Left lung (tissue), 4 donors: ENCODE measurements at regions not wholly inside any gene's neighbourhood (a gene's known extent, or its start where the extent isn't known, plus 50 kb on each side); places are given as distances from the start of the nearest gene placed in this dataset.

Experiments
- ATAC-seq: fragments of 200-7000 bp; cut with Tn5 transposase; one replicate; pipeline ENCODE4 v1.9.1; 2020; ENCODE audit warnings: moderate library complexity
- DNase-seq, 4 donors: peaks; one replicate each; pipeline ENCODE4 v3.0.0-alpha.2; 2013 to 2020
- H3K27ac ChIP-seq, 2 donors: fragments of 200-600 bp; sonication (generic) in 1 of 2; one replicate each; pipeline versions ENCODE4 v1.5.0 to v1.8.0; 2020 to 2021
- H3K27me3 ChIP-seq, 2 donors: fragments of 200-600 bp; sonication (generic) in 1 of 2; one replicate each; pipeline versions ENCODE4 v1.5.0 to v1.8.0; 2020 to 2021
- H3K36me3 ChIP-seq, 2 donors: fragments of 200-600 bp; sonication (generic) in 1 of 2; one replicate each; pipeline versions ENCODE4 v1.5.0 to v1.8.0; 2020 to 2021
- H3K4me1 ChIP-seq, 2 donors: fragments of 200-600 bp; one replicate each; pipeline ENCODE4 v1.8.0; 2021
- H3K4me3 ChIP-seq, 2 donors: fragments of 200-600 bp; sonication (generic) in 1 of 2; one replicate each; pipeline versions ENCODE4 v1.5.0 to v1.8.0; 2020 to 2021; ENCODE audit warnings: mild to moderate bottlenecking in 1 of 2
- H3K9me3 ChIP-seq, 2 donors: fragments of 200-600 bp; sonication (generic) in 1 of 2; one replicate each; pipeline versions ENCODE4 v1.5.0 to v1.8.0; 2020 to 2021
- CTCF ChIP-seq, 2 donors: fragments of 200-600 bp; sonication (generic) in 1 of 2; IDR thresholded peaks; one replicate each; pipeline versions ENCODE4 v1.5.0 to v1.8.0; 2021; ENCODE audit warnings: antibody characterized with exemption in 2 of 2
- intact Hi-C, 2 donors: fragments of 100-400 bp; cut with DNase I; formaldehyde crosslinking; loops; one replicate each; pipeline versions ENCODE4 v1.11.2 to v1.14.2; 2022
- donor health status: DM: no; HTN: yes; CAD: no.
- donor health status: DM: no; HTN: no; CAD: no.

GRCh38 chr2:113812204-113812603 lies 55.8 kb upstream of the SLC35F5 start:
- no peaks in the 10 kb centered on the region for H3K27me3 ChIP-seq
- H3K27ac ChIP-seq, result no peak overlapping the region
- intact Hi-C loops, result no loop called here
- H3K4me1 ChIP-seq, result no peaks in the 10 kb centered on the region
- no peak for ATAC-seq
- DNase-seq, result no peak
- H3K4me3 ChIP-seq, result no peak overlapping the region
- H3K9me3 ChIP-seq, result no peaks in the 10 kb centered on the region
- no peaks in the 10 kb centered on the region for H3K36me3 ChIP-seq
- TF ChIP-seq CTCF (IDR thresholded peaks at IDR 0.05), result no peak

GRCh38 chr2:113809076-113809736 lies 52.8 kb upstream of the SLC35F5 start:
- intact Hi-C loops, result no loop called here
- no peaks in the 10 kb centered on the region for H3K9me3 ChIP-seq

GRCh38 chr2:113807721-113808120 lies 51.3 kb upstream of the SLC35F5 start:
- intact Hi-C loops, result no loop called here
- H3K9me3 ChIP-seq, result no peaks in the 10 kb centered on the region
- H3K27ac ChIP-seq, result no peak overlapping the region
- peaks cover 0 to 4% of the 10 kb centered on the region in 2 donors for H3K4me1 ChIP-seq
- no peak overlapping the region for H3K4me3 ChIP-seq
- no peak for TF ChIP-seq CTCF (IDR thresholded peaks at IDR 0.05)
- no peaks in the 10 kb centered on the region for H3K27me3 ChIP-seq
- ATAC-seq (peak; percentile 89), DNase-seq (peak in 2 of 4 donors; percentile 32 to 43)
- no peaks in the 10 kb centered on the region for H3K36me3 ChIP-seq

More at GRCh38 chr2:113809076-113809736, 52.8 kb upstream of the SLC35F5 start:
- H3K4me3 ChIP-seq, result no peak overlapping the region
- H3K4me1 ChIP-seq, result peaks cover 0 to 4% of the 10 kb centered on the region in 2 donors
- H3K36me3 ChIP-seq, result no peaks in the 10 kb centered on the region
- no peaks in the 10 kb centered on the region for H3K27me3 ChIP-seq
- DNase-seq (no peak), ATAC-seq (no peak)
- no peak for TF ChIP-seq CTCF (IDR thresholded peaks at IDR 0.05)
- no peak overlapping the region for H3K27ac ChIP-seq

- no peaks in the 10 kb centered on the region for H3K27me3 ChIP-seq
- intact Hi-C loops, result no loop called here
- no peak overlapping the region for H3K27ac ChIP-seq
- no peaks in the 10 kb centered on the region for H3K36me3 ChIP-seq
- no peaks in the 10 kb centered on the region for H3K9me3 ChIP-seq
- H3K4me1 ChIP-seq, result peaks cover 0 to 4% of the 10 kb centered on the region in 2 donors
- DNase-seq (peak in 1 of 4 donors; percentile 51), ATAC-seq (peak; percentile 73)
- no peak overlapping the region for H3K4me3 ChIP-seq
- TF ChIP-seq CTCF (IDR thresholded peaks at IDR 0.05), result no peak
Observed at GRCh38 chr2:113806217-113806913, 49.9 kb upstream of the SLC35F5 start.
